NCI-H748 (cell line): ENCODE measurements at regions not wholly inside any gene's neighbourhood (a gene's known extent, or its start where the extent isn't known, plus 50 kb on each side); places are given as distances from the start of the nearest gene placed in this dataset.
"Not testable (repeated sequence)": the region's sequence is repeated elsewhere in the genome, so short reads cannot be mapped to it uniquely, and the experiment has no call there.

ENCODE experiments used
- DNase-seq: peaks from one replicate; lab custom pipeline; 2025; ENCODE audit not compliant: unreplicated experiment; lab: John Stamatoyannopoulos, UW

DNA sequence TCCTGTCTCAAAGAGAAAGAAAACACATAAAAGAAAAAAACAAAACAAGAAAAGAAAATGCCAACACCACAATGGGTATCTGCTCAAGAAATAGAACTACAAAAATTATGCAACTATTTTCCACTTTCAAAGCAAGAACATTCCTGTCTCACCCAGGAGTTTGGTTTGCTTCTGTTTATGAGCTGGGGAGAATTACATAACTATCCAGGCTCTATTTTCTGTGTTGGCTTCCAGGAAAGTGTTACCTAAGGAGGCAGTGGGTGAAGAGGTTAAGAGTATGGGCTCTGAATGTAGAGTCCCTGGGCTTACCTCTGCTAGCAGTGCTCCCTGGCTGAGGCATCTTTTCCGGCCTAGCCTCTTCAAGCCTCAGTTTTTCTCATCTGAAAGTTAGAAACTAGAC is 426.7 kb downstream of the MIAT start:
- DNase-seq: no peak

DNA sequence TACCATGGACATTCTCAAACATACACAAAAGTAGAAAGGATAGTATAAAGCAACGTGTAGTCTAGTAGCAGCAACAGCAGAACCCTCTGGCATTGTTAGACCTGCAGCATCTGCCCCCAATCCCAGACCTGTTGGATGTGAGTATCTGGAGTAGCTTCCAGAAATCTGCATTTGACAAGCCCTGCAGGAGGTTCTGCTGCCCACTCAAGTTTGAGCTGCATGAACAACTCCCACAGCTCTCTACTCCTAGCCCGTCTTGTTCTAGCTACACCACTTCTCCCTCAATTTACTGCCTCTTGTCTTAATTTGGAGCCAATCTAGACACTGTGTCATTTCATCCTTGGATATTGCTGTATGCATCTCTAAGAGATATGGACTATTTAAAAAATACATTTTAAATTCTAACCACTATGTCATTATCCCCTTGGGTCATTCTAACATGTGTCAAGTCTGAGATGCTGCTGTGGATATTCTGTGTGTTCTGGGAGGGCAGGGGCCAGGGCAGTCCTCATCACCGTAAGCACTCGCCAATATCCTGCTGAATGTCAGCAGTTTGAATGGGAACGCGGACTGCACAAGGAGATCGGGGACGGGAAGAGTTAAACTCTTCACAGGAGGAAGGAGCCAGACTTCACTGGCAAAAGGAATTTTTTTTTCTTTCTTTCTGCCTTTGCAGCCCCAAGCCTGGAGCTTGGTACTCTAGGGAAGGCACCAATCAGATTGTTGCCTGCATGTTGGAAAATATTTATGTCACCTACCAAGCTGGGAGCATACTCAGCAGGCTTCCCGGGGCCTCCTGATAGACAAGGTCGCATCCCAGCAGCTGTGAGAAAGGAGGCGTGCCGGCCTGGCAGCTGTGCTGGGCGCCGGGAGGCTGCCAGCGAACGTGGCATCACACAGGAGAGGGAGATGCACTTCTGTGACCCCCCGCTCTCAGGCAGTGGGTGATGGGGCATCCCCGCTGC is 429.0 kb downstream of the MIAT start:
- no peak for DNase-seq

DNA sequence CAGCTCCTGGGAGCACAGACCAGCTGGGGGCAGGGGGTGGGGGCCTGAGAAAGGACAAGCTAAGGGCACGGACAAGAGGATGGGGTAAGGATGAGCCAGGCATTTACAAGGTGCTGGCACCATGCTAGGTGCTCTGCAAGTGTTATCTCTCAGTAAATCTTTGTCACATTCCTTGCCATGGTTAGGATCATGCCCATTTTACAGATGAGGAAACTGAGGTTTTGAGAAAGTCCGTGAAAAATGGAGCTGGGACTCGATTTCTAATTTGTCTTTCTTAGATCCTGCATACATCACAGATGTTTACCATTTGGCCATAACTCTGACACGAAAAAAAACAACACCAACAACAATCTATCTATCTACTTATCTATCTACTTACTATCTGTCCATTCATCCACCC is 429.7 kb downstream of the MIAT start:
- no peak for DNase-seq

DNA sequence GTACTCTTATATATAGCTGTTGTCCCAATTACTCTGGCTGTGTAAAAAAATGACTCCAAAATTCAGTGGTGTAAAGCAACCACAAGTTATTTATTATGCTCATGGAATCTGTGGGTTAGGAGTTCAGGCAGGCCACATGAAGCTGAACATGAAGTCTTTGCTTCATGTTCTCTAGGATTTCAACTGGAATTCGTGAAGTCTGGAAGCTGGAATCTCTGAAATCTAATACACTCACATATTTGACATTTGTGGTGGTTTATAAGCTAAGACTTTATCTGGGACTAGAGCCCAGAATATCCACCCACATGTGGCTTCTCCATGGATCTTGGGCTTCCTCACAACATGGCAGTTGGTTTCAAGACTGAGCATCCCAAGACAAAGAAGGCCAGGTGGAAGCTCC is 430.6 kb downstream of the MIAT start:
- no peak for DNase-seq

DNA sequence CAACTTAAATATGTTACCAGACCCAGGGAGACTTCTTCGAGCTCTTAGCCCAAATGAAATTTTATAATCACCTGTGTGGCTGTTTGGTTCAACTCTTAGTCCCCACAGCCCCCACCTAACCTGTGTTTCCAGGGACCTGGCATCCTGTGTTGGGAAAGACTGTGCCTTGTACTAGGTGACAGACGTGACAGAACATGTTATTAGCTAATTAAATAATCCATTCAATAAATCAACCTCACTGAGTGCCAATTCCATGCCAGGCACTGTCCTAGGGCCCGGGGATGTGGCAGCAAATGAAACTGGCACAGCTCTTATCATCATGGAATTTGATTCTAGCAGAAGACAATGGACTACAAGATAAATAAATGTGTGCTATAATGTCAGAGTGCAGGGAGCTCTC is 431.9 kb downstream of the MIAT start:
- no peak for DNase-seq

DNA sequence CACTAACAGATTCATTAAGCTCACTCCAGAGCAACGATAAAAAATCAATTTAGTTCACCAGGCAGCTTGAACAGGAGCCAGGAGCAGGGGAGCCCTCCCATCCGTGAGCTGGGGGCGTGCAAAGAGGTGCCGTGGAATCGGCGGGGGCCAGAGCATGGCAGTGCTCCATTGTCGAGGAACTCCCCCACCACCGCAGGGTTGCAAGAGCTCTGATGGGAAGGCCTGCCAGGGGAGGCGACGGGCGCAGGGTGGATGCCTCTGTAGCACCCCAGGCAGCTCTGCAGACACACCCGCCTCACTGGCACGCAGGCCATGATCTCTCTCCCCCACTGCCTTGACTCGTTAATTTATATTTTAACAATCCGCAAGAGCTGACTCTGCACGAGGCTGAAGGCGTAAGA is 433.2 kb downstream of the MIAT start:
- DNase-seq: no peak

DNA sequence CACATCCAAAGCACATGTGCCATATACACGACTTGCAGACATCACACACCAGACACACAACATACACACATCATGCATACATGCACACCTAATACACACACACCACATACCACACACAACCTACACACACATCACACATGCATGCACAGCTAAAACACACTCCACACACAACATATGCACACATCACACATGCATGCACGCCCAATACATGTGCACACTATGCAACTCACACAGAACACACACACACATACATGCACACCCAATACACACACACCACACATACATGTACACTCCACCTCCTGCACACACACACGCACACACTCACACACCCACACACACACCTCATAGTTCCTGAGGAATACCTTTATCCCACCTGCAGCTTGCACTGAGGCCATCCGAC is 436.0 kb downstream of the MIAT start:
- no peak for DNase-seq

DNA sequence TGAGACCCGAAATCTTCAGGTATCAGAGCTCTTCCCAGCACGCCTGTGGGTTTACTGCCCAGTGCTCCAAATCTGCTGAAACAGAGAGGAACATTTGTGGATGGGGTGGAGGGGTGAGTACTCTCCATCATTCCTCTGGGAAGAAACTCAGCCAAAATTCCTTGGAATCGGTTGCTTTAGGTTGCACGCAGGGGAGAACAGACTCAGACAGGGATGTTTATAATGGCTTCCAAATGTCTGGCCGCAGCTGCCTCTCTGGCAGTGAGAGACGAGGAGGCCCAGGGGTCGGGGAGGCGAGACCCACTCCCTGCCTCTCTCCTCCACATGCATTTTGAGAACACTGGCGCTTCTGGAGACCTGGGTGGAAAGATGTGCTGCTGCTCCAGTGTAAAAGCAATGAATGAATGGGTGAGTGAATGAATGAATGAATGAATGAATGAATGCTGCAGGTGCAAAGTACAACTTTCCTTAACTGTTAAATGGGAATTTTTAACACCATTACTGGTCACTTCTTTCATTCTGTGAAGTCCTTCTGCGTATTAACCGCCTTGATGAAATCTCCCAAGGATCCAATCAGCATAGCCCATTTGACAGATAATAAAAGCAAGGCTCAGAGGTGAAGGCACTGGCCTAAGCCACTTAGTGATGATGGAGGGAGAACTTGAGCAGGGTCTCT is 437.4 kb downstream of the MIAT start:
- DNase-seq: no peak

DNA sequence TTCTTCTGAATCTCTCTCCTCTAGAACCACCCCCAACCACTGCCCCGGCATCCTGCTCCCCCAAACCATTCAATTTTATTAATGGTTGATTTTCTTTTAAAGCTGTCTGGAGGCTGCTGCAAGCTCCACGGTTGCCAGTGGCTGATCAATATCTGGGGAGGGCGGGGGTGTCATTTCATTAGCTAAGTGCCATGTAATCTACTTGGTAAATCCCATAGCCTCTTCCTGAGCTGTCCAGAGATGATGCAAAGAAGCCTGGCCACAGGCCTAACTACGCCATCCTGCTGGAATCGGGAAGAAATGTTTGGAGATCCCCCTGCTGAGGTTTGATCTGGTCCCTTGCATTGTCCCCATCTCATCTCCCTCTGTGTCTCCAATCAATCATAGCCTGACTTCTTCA is 440.1 kb downstream of the MIAT start:
- no peak for DNase-seq

DNA sequence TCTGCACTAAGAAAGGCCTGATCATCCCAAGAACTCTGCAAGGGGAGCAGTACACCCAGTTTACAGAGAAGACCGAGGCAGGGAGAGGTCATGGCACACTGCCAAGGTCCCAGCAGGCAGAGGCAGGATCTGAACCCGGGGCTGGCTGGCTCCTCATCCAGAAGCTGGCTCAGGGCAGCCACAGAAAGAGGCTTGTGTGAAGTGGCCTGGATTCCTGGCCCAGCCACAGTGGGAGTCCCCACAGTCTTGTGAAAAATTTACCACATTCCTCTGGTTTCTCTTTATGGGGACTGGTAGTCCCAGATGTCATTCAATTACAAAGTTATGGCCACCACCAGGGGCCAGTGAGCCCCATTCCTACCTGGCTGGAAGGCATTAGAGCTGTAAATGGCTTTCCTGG is 440.5 kb downstream of the MIAT start:
- DNase-seq: no peak

DNA sequence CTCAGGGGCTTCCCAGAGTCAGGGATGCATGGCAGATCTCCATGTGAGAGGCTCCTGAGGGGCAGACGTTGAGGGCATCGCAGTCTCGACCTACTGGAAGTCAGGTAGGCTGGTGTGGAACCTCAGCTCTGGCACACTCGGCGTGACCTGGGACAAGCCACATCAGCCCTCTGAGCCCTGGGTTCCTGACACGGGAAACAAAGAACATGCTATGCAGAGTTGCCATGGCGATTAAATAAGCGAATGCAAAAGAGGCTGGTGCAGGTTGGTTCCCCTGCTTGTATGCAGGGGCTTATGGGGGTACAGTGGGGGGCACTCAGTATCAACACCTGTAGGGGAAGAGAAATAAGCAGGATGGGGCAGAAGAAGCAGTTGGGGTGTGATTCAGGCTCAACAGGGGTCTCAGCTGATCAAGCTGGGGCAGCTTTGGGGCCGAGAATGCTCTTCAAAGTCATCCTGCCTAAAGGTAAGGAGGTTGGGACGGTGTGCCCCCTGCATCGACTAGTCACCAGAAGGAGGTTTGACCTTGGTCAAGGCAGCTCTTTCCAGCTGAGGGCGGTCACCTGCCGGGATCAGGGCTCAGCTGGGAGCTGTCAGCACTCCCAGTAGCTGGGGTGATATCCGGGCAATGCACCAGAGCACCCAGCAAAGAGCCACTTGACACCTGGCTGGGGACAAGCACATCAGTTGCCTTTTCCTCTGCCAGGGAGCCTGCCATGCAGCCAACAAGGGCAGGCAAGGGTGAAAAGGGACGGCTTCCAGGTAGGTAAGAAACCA is 442.7 kb downstream of the MIAT start:
- no peak for DNase-seq

DNA sequence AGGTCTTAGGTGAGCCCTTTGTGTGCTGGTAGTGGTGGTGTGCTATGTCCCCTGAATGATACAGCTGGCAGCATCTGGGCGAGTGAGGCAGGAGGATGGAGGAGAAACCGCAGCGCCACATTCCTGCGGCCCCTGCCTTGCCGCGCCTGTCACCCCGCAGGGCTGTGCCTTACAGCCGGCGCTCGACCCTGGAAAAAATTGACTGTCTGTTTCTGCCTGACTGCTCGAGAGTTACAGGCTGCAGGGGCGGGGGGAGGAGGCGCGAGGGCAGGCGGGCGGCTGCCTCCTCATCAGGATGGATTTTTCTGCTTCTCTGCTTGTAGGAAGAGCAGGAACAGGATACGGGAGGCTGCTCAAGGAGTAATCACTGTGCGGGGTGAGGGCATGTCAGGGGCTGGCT is 443.4 kb downstream of the MIAT start:
- DNase-seq: peak; percentile 3

DNA sequence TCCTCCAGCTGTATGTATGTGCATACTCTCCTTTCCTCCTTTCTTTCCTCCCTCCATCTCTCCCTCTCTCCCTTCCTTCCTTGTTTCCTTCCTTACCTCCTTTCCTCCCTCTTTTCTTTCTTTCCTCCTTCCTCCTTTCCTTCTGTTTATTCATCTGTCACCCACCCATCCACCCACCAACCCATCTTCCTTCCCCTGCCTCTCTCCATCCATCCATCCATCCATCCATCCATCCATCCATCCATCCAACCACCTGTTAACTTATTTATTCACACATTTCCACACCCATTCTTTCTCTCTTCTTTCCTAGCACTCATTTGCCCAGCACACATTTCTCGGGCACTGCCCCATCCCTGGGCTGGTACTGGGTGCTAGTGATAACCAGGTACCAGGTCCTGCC is 443.9 kb downstream of the MIAT start:
- DNase-seq: no peak

DNA sequence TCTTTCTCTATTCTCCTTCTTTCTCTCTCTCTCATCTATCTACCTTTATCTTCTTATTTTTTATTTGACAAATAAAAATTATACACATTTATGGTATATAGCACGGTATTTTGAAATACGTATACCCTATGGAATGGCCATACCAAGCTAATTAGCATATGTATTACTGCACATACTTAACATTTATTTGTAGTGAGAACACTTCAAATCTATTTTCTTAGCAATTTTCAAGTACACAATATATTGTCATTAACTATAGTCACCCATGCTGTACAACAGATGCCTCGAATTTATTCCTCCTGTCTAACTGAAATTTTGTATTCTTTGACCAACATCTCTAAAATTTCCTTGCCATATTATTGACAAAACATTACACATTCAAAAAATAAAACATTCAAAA is 447.1 kb downstream of the MIAT start:
- no peak for DNase-seq

DNA sequence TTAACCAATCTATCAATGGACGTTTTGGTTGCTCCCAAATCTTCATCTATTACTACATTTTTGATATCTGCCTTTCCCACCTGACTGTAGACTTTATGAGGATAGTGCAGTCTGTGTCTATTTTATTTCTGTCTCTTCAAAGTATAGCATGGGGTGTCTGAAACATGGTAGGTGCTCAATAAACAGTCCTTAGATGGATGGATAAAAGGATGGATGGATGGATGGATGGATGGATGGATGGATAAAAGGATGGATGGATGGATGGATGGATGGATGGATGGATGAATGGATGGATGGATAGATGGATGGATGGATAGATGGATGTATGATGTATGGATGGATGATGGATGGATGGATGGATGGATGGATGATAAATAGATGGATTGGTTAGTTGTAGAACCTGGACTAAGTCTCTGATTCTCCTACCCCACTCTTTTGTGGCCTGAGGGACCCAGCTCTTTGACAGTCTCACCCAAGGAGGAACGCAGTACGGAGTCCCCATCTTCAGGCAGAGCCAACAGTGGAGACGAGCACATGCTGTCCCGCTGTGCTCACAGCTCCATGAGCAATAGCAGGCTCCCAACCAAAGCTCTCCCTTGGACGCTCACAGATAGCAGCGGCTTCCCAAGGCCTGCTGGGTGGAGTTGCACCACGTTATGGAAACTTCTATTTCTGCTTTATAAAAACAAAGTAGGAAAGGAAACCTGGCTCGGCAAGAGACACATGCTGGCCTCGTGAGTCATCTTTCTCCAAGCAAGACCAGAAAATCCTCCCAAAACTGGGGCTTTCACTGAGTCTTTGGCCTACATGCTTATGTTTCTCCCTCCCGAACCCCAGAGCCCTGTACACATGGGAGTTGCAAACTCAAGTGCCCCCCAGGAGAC is 448.0 kb downstream of the MIAT start:
- no peak for DNase-seq

DNA sequence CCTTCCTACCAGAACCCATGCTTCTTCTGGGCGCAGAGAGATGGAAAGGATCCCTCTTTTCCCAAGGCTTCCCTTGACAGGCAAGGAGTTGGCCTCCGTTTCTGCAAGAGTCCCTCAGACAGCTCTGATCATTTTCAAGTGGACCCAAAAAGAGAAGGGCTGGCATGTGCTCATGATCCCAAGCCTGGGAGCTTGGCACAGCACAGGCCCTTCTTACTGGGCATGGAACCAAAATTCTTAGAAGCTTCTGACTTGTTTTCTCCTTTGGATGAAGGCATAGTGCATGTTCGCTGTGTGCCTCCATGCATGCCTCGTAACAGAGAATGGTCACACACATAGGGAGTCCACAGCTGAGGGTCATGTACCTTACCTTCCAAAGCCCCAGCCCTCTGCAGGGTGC is 449.6 kb downstream of the MIAT start:
- DNase-seq: no peak

DNA sequence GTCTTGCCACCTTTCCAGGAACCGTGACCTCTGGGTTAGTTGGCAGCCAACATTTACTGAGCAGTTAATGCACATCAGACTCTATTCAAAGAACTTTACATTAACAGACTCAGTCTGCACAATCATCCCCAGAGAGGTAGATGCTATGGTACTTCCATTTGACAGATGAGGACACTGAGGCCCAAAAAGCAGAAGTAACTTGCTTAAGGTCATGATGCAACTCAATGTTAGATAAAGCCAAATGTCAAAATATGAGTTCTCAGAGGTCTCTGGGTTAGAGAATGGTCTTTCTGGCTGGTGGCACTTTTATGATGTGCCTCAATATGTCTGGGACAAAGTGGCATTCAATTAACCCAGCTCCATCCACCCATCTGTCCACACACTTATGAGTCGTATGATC is 450.0 kb downstream of the MIAT start:
- DNase-seq: no peak

DNA sequence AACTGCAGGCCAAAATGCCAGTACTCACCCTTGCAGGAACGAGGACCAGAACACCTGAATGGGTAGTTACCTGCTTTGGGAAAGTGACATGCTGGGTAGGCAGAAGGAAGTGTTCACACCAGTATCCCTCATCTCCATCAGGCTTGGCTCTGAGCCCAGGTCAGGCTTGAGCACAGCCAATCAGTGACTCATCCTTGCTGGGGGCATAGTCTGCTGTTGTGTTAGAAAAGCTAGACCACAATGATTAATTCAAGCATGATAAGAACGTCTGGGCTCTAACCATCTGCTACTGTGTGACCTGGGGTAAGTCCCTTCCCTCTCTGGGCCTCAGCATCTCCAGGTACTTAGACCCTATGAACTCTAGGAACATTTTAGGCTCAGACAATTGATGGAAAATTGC is 450.4 kb downstream of the MIAT start:
- peak; percentile 37 for DNase-seq

DNA sequence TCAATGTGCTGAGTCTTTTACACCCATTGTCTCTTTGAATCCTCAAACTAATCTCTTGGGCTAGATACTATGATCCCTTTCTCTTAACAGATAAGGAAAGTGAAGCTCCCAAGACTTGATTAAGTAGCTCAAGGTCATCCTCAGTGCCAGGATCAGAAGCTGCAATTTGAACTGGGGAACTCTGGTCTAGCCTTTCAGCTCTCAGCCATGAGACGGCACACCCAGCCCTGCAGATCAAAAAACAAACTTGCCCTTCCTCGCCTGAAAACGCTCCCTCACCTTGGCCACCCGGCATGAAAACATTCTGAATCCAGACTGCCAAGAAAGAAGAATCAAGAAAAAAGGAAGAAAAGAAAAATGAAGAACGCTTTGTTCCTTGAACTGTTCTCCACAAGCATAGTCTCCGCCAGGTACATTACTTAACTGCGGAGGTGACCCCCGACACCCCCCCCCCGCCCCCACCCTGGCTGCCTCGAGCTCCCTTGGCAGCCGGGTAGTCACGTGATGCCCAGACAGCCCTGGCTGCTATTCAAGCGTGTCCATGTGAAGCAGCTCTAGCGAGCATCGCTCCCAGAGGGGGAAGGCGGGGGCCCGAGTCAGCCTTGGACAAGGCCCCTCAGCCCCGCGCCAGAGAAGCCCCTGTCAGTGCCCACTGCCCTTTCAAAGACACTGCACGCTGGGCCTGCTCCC is 451.2 kb downstream of the MIAT start:
- DNase-seq: no peak

DNA sequence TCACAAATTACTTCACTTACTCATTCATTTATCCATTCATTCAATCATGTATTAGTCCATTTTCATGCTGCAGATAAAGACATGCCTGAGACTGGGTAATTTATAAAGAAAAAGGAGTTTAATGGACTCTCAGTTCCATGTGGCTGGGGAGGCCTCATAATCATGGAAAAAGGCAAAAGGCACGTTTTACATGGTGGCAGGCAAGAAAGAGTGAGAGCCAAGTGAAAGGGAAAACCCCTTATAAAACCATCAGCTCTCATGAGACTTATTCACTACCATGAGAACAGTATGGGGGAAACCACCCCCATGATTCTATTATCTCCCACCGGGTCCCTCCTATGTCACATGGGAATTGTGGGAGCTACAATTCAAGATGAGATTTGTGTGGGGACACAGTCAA is 452.0 kb downstream of the MIAT start:
- DNase-seq: not testable (repeated sequence)
